ENCODE measurements at regions not wholly inside any gene's neighbourhood (a gene's known extent, or its start where the extent isn't known, plus 50 kb on each side); places are given as distances from the start of the nearest gene placed in this dataset.

GRCh38 chr12:113766131-113766878 lies 199.8 kb downstream of the RBM19 start:
- DNase-seq: no peak

DNA sequence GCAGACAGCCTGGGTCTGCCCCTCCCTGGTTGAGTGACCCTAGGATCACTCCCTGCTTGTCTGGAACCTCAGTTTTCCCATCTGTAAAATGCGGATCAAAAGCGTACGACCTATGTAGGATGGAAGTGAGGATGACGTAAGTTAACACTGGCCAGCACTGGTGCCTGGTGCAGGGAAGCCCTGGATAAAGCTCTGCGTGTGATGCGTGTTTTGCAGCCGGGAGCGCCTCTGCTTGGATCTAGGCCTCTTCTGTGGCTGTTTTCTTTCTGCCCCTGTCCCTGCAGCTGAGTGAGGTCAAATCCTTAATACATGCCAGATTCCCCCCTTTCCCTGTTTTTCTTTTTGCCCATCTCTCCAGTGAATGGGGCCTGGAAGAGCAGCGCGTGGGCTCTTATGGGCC lies 201.5 kb downstream of the RBM19 start:
- DNase-seq: no peak

DNA sequence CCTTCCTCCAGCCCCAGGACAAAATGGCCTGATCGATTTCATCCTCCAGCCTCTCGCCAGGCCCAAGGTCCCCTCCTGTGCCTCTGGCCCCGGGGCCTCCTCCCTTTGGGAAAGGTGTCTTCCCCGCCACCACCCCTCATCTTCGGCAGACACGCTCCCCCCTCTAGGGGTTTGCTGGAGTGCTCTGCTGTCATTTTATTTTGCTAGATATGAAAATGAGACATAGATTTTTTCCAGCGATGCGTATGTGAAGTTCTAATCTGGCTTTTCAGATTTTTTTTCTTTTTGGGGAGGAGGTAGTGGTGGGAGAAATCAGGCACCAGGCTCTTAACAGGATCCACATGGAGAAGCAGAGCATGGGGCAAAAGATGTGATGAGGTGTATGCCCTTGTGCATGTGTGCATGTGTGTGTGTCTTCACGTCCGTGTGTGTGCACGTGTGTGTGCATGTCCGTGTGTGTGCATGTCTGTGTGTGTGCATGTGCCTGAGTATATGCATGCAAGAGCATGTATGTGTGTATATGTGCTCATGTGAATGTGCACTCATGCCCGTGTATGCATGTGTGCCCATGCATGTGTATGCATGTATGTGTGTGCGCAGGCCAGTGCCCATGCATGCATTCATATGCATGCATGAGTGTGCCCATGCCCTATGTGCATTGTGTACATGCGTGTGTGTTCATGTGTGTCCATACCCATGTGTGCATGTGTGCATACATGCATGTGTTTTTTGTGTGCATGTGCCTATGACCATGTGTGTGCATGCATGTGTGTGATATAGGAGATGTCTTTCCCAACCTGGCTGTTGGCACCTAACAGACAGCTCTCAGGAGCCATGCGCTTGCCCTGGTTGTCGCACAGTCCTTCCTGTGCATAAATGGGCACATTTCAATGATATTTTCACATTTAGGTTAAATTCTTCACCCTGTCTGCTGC lies 203.0 kb downstream of the RBM19 start:
- DNase-seq: no peak

GRCh38 chr12:113762155-113762881 lies 203.8 kb downstream of the RBM19 start:
- DNase-seq: no peak

DNA sequence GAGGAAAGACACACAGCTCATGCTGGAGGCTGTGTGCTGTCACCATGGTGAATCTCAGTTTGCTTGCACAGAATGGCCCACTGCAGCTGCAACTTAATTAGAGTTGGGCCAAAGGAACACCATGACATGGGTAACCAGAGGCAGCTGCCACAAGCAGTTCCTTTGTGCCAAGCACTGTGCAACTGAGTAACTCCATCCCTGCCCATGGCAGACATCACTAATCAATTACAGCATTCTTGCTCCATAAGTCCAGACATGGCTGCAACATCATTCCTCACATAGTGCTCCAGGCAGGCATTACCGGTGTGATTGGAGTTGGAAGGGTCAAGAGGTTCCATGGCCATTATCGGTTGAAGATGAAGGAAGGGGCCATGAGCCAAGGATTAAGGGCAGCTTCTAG lies 207.0 kb downstream of the RBM19 start:
- DNase-seq: no peak

DNA sequence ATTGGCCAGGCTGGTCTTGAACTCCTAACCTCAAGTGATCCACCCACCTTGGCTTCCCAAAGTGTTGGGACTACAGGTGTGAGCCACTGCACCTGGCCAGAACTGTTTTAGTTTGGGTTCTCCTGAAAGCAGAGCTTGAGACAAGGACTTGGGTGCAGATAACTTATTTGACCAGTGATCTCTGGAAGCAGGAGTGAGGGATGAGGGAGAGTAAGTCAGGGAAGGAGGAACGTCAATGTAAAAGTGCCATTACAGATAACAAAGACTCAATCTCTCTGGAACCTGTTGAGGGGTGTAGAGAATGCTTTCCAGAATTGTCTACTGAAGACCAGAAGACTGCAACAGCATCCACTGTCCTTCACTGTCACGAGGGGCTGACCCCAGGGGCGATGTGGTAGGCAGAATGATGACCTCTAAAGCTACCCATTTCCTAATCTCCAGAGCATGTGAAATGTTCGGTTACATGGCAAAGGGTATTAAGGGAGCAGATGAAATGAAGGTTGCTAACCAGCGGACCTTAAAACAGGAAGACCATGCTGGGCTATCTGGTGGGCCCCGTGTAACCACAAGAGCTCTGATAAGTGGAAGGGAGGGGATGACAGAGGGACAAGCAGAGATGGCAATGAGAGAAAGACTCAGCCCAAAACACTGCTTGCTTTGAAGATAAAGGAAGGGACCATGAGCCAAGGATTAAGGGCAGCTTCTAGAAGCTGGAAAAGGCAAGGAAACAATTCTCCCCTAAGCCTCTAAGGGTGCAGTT lies 207.8 kb downstream of the RBM19 start:
- DNase-seq: no peak

- DNase-seq: no peak
Measured at GRCh38 chr12:113757221-113758002, 208.7 kb downstream of the RBM19 start.

GRCh38 chr12:113756609-113757008 lies 209.5 kb downstream of the RBM19 start:
- DNase-seq: no peak

DNA sequence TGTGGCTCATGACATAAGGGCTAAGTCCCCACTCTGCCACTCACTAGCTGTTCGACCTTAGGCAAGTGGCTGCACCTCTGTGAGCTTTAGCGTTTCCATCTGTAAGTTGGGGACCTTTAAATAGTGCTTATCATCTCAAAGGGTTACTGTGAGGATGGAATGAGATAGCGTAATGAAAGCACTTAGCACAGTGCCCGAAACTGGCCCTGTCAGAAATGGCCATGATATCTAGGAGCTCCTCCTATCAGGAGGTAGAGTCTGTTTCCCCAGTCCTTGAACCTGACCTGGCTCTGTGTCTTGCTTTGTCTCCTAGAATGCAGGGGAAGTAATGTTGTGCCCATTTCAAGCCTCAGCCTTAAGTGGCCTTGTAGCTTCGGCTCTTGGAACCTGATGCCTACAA lies 211.0 kb downstream of the RBM19 start:
- DNase-seq: no peak

GRCh38 chr12:113751513-113751912 lies 214.6 kb downstream of the RBM19 start:
- no peak for DNase-seq

- DNase-seq: no peak
Measured at GRCh38 chr12:113749433-113749815, 216.7 kb downstream of the RBM19 start.

- no peak for DNase-seq
Measured at GRCh38 chr12:113748707-113749432, 217.3 kb downstream of the RBM19 start.

GRCh38 chr12:113747017-113747416 lies 219.1 kb downstream of the RBM19 start:
- DNase-seq: no peak

GRCh38 chr12:113744802-113745395 lies 221.2 kb downstream of the RBM19 start:
- no peak for DNase-seq

DNA sequence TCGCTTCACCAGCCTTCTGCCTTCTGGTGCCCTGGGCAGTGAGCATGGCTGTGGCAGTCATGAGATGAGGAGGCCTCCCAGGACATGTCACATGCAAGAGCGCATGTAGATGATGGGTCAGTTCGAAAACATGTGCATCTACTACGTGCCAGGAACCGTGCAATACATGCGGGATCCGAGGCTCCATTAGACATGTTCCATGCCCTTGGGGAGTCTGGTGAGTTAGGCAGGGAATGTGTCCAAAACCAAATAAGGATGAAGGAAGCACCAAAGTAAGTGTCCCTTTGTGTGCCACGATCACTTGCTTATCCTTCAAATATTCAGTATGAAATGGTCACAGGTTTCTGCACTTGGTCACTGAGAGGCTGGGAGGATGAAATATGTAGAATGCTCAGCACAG lies 223.3 kb downstream of the RBM19 start:
- no peak for DNase-seq

GRCh38 chr12:113740699-113741098 lies 225.4 kb downstream of the RBM19 start:
- no peak for DNase-seq

DNA sequence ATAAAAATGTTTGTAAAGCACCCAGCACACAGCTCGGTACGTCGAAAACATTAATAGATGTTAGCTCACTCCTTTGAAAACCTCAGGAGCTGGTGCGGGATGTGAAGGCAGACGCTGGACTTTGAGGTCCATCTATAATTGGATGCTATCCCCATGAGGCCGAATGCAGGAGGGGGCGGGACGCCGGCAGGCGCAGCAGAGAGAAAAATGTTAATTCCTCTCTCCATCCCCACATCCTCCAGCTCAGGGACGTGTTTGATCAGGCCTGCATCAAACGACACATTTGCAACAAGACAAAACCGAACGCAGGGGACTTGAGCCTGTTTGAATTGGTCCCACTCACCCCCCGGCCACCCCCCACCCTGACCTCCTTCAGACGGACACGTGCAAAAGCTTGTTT lies 231.0 kb downstream of the RBM19 start:
- DNase-seq: no peak

- DNase-seq: no peak
Measured at GRCh38 chr12:113734503-113734902, 231.6 kb downstream of the RBM19 start.

GRCh38 chr12:113732916-113733315 lies 233.2 kb downstream of the RBM19 start:
- DNase-seq: no peak

GRCh38 chr12:113727651-113728061 lies 238.5 kb downstream of the RBM19 start:
- DNase-seq: no peak
